PC-3 (cell line): ENCODE measurements at regions not wholly inside any gene's neighbourhood (a gene's known extent, or its start where the extent isn't known, plus 50 kb on each side); places are given as distances from the start of the nearest gene placed in this dataset.

Experiments used
- ATAC-seq: fragments of 200-7000 bp; cut with Tn5 transposase; 2 replicates; pipeline ENCODE4 v1.9.1; 2020; ENCODE audit warnings: mild to moderate bottlenecking, moderate library complexity
- BruUV-seq: library from RNA; stranded (reverse); fragments of 400-500 nt; replicated peaks from 2 replicates; lab custom pipeline; 2021; lab: Mats Ljungman, UMichigan
- CTCF ChIA-PET: fragments of 300-600 bp; sonication (Branson Sonifier 250); formaldehyde crosslinking; loops from one replicate; lab custom pipeline; 2022; ENCODE audit warnings: antibody characterized with exemption; lab: Charles Lee
- POLR2A ChIA-PET: fragments of 300-600 bp; sonication (Branson Sonifier 250); formaldehyde crosslinking; loops from one replicate; lab custom pipeline; 2022; ENCODE audit warnings: antibody characterized with exemption; ENCODE audit not compliant: unreplicated experiment; lab: Charles Lee
- DNase-seq: peaks from one replicate; pipeline ENCODE4 v3.0.0-alpha.2; 2015
- H2AFZ ChIP-seq: fragments of 300-600 bp; sonication (generic); 2 replicates; pipeline ENCODE4 v1.6.0; 2016; ENCODE audit warnings: antibody characterized with exemption, low read length
- H3F3A ChIP-seq: fragments of 300-600 bp; sonication (generic); one replicate; pipeline ENCODE4 v1.6.0; 2017; ENCODE audit warnings: antibody characterized with exemption, low read length, control low read depth, mild to moderate bottlenecking; ENCODE audit not compliant: unreplicated experiment
- H3K27ac ChIP-seq: fragments of 300-600 bp; sonication (generic); 2 replicates; pipeline ENCODE4 v1.5.1; 2016; ENCODE audit warnings: mild to moderate bottlenecking, low read length
- H3K27me3 ChIP-seq: fragments of 300-600 bp; sonication (generic); 2 replicates; pipeline ENCODE4 v1.6.1; 2016; ENCODE audit warnings: low read length, mixed read lengths
- H3K36me3 ChIP-seq: fragments of 300-600 bp; sonication (generic); 2 replicates; pipeline ENCODE4 v1.6.1; 2016; ENCODE audit warnings: low read depth, mixed run types, low read length, mixed read lengths
- H3K4me1 ChIP-seq: fragments of 300-600 bp; sonication (generic); 2 replicates; pipeline ENCODE4 v1.5.1; 2016; ENCODE audit warnings: low read length; ENCODE audit not compliant: insufficient read depth
- H3K4me2 ChIP-seq: fragments of 300-600 bp; sonication (generic); 2 replicates; pipeline ENCODE4 v1.6.0; 2016; ENCODE audit warnings: low read length
- H3K4me3 ChIP-seq: fragments of 300-600 bp; sonication (generic); 2 replicates; pipeline ENCODE4 v1.5.1; 2016; ENCODE audit warnings: mild to moderate bottlenecking, low read length, mixed read lengths
- H3K79me2 ChIP-seq: fragments of 300-600 bp; sonication (generic); 2 replicates; pipeline ENCODE4 v1.6.1; 2017; ENCODE audit warnings: low read length, mixed read lengths
- H3K9ac ChIP-seq: fragments of 300-600 bp; sonication (generic); 2 replicates; pipeline ENCODE4 v1.6.0; 2016; ENCODE audit warnings: mild to moderate bottlenecking, low read length
- H3K9me2 ChIP-seq: fragments of 300-600 bp; sonication (generic); replicated peaks from 2 replicates; pipeline ENCODE4 v1.6.1; 2016; ENCODE audit warnings: mixed run types, low read length, mixed read lengths
- H3K9me3 ChIP-seq: fragments of 300-600 bp; sonication (generic); 2 replicates; pipeline ENCODE4 v1.6.1; 2016; ENCODE audit warnings: low read length, mixed read lengths
- H4K20me1 ChIP-seq: fragments of 300-600 bp; sonication (generic); 2 replicates; pipeline ENCODE4 v1.6.1; 2016; ENCODE audit warnings: low read length, mixed read lengths
- EZH2 ChIP-seq: fragments of 300-600 bp; sonication (generic); IDR thresholded peaks from one replicate; pipeline ENCODE4 v1.6.1; 2017; ENCODE audit warnings: antibody characterized with exemption, mild to moderate bottlenecking, low read length; ENCODE audit not compliant: unreplicated experiment
- EZH2phosphoT487 ChIP-seq: fragments of 300-600 bp; sonication (generic); IDR thresholded peaks from 2 replicates; pipeline ENCODE4 v1.6.1; 2018; ENCODE audit warnings: mild to moderate bottlenecking, antibody characterized with exemption, low read length, borderline replicate concordance
- intact Hi-C: fragments of 100-400 bp; cut with micrococcal nuclease; formaldehyde crosslinking; loops from 2 replicates; pipeline ENCODE4 v1.9.0; 2023
- TF ChIP-seq, protein P1 (sequence below): fragments of 300-600 bp; sonication (generic); conservative IDR thresholded peaks from 2 replicates; pipeline ENCODE4 v1.5.1; 2017; ENCODE audit warnings: antibody characterized with exemption, low read depth, mild to moderate bottlenecking, low read length

DNA sequence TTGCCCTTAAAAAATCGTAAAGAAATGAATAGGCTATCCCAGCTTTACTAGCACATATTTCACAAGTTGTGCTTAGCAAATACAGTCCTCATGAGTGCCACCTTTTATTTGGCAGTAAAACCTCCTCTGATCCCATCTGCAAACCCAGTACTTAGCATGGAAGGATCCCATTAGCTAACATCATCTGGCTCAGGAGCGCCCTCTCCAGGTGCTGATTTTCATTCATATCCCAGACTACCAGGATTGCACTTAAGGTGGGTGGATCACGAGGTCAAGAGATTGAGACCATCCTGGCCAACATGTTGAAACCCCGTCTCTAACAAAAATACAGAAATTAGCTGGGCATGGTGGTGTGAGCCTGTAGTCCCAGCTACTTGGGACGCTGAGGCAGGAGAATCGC lies 76.1 kb upstream of the PAX6 start:
- H2AFZ ChIP-seq, result no peak overlapping the region
- DNase-seq, result peak; percentile 34

DNA sequence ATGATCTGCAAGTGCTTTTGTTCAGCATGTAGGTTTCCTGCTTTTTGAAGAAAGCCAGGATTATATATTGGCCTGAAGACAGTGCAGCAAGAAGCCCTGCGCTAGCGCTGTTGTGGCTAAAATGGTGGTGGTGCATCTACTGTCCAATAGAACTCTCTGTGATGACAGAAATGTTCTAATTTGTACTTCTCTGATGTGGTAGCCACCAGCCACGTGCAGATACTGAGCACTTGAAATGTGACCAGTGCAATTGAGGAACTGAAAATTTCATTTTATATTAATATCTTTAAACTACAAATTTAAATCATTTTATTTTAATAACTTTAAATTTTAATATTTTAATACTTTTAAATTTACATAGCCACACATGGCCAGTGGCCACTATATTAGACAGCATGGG lies 73.0 kb upstream of the PAX6 start:
- POLR2A ChIA-PET, result no interaction called here
- BruUV-seq, result no TSS peak
- intact Hi-C loops, result no loop called here

More for the DNA sequence above, 76.1 kb upstream of the PAX6 start:
- CTCF ChIA-PET, result no interaction called here
- Histone ChIP-seq H3K27me3 (no peaks in the 10 kb centered on the region), H3K4me1 (peaks cover 7% of the 10 kb centered on the region; the same call in 1 of the 2 replicates), H3K4me3 (no peak overlapping the region), H3K79me2 (no peaks in the 10 kb centered on the region), H4K20me1 (no peaks in the 10 kb centered on the region), H3F3A (no peaks in the 10 kb centered on the region), H3K9me3 (no peaks in the 10 kb centered on the region), H3K36me3 (no peaks in the 10 kb centered on the region), H3K9ac (no peak overlapping the region), H3K4me2 (no peak overlapping the region), H3K9me2 (no peaks in the 10 kb centered on the region), H3K27ac (no peak overlapping the region)
- POLR2A ChIA-PET, result no interaction called here
- TF ChIP-seq EZH2phosphoT487, result no peak
- TF ChIP-seq, protein P1, sequence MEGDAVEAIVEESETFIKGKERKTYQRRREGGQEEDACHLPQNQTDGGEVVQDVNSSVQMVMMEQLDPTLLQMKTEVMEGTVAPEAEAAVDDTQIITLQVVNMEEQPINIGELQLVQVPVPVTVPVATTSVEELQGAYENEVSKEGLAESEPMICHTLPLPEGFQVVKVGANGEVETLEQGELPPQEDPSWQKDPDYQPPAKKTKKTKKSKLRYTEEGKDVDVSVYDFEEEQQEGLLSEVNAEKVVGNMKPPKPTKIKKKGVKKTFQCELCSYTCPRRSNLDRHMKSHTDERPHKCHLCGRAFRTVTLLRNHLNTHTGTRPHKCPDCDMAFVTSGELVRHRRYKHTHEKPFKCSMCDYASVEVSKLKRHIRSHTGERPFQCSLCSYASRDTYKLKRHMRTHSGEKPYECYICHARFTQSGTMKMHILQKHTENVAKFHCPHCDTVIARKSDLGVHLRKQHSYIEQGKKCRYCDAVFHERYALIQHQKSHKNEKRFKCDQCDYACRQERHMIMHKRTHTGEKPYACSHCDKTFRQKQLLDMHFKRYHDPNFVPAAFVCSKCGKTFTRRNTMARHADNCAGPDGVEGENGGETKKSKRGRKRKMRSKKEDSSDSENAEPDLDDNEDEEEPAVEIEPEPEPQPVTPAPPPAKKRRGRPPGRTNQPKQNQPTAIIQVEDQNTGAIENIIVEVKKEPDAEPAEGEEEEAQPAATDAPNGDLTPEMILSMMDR, result peak; percentile 57
- ATAC-seq, result no peak
- intact Hi-C loops, result no loop called here
- no TSS peak for BruUV-seq

DNA sequence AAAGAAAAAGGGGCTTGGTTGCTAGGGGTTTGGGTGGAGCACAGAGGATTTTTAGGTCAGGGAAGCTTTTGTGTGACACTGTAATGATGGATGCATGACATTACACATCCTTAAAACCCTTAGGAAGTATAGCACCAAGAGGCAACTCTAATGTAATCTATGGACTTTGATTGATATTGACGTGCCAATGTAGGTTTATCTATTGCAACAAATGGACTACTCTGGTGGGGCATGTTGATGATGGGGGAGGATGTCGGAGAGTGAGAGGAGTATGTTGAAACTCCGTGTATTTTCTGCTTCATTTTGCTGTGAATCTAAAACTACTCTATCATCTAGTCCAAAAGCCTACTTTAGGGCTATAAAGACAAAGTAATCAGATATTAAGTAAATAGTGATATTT lies 72.3 kb upstream of the PAX6 start:
- BruUV-seq, result no TSS peak

More for the DNA sequence above, 73.0 kb upstream of the PAX6 start:
- Histone ChIP-seq H3K4me1 (peaks cover 12% of the 10 kb centered on the region; the same call in 1 of the 2 replicates), H3F3A (no peaks in the 10 kb centered on the region), H3K4me3 (no peak overlapping the region), H3K4me2 (no peak overlapping the region), H3K79me2 (no peaks in the 10 kb centered on the region), H2AFZ (no peak overlapping the region), H4K20me1 (no peaks in the 10 kb centered on the region), H3K27me3 (no peaks in the 10 kb centered on the region), H3K9ac (no peak overlapping the region), H3K27ac (no peak overlapping the region), H3K36me3 (no peaks in the 10 kb centered on the region), H3K9me2 (no peaks in the 10 kb centered on the region), H3K9me3 (no peaks in the 10 kb centered on the region)
- ATAC-seq (no peak), DNase-seq (no peak)
- CTCF ChIA-PET, result no interaction called here
- TF ChIP-seq EZH2 (no peak), EZH2phosphoT487 (no peak)
- TF ChIP-seq, protein P1, result no peak

More for the DNA sequence above, 72.3 kb upstream of the PAX6 start:
- Histone ChIP-seq H2AFZ (no peak overlapping the region), H3K27me3 (no peaks in the 10 kb centered on the region), H3K4me2 (no peak overlapping the region), H3K9me3 (no peaks in the 10 kb centered on the region), H3K9ac (no peak overlapping the region), H4K20me1 (no peaks in the 10 kb centered on the region), H3K27ac (no peak overlapping the region), H3F3A (no peaks in the 10 kb centered on the region), H3K4me1 (peaks cover 12% of the 10 kb centered on the region; the same call in 1 of the 2 replicates), H3K4me3 (no peak overlapping the region), H3K36me3 (no peaks in the 10 kb centered on the region), H3K79me2 (no peaks in the 10 kb centered on the region), H3K9me2 (no peaks in the 10 kb centered on the region)
- ATAC-seq, result no peak
- TF ChIP-seq EZH2, result no peak
- ChIA-PET POLR2A (no interaction called here), CTCF (no interaction called here)
- intact Hi-C loops, result no loop called here
- DNase-seq, result no peak
